ENCODE measurements at regions not wholly inside any gene's neighbourhood (a gene's known extent, or its start where the extent isn't known, plus 50 kb on each side); places are given as distances from the start of the nearest gene placed in this dataset.

GRCh38 chr10:118531105-118531852 lies 64.2 kb downstream of the PRLHR start:
- BruUV-seq (replicated peaks): no TSS peak
- intact Hi-C loops (cut with micrococcal nuclease; ENCODE audit: unreplicated experiment) (no loop called here), in situ Hi-C loops (cut with HindIII; ENCODE audit: extremely low pct_ligation_motif_present, low pct_unique_long_range_greater_than_20kb) (no loop called here)
- no peak for ATAC-seq
- H3K4me1 ChIP-seq (ENCODE audit: insufficient read depth, low read length): no peaks in the 10 kb centered on the region
- H3K9me3 ChIP-seq (ENCODE audit: low read length): no peaks in the 10 kb centered on the region
- no peaks in the 10 kb centered on the region for H3K79me2 ChIP-seq (ENCODE audit: insufficient read depth, low read length)
- 10% methylated on average over 11 of the region's 12 CpGs for WGBS (ENCODE audit: low lambda C conversion rate)
- CTCF ChIA-PET (ENCODE audit: low intra/inter-chr PET ratio, low total read pairs): no interaction called here
- no peak overlapping the region for H3K27ac ChIP-seq (ENCODE audit: extremely low read length, insufficient read depth, low read length)
- no peak overlapping the region for H3K9ac ChIP-seq (ENCODE audit: insufficient read depth, low read depth, low read length)
- H3K27me3 ChIP-seq (ENCODE audit: control insufficient read depth in 1 of 2, insufficient read depth in 2 of 2, low read length in 2 of 2): peaks cover 0 to 1% of the 10 kb centered on the region in 2 experiments; a peak in 2 of 5 replicates
- POLR2A ChIA-PET: no interaction called here
- H4K20me1 ChIP-seq (ENCODE audit: insufficient read depth, low read length): no peaks in the 10 kb centered on the region
- TF ChIP-seq SMAD3 (CRISPR knock-in tag; IDR thresholded peaks at IDR 0.05): no peak
- no peak for TF ChIP-seq PHF5A (CRISPR knock-in tag; IDR thresholded peaks at IDR 0.05; ENCODE audit: low read depth, unreplicated experiment)
- no peak for TF ChIP-seq TFAP4 (IDR thresholded peaks at IDR 0.05; ENCODE audit: borderline replicate concordance, low read depth)
- no peak for TF ChIP-seq ZNF709 (CRISPR knock-in tag; IDR thresholded peaks at IDR 0.05)
- TF ChIP-seq ZNF333 (CRISPR knock-in tag; IDR thresholded peaks at IDR 0.05; ENCODE audit: borderline replicate concordance): no peak
- TF ChIP-seq CREB1 (IDR thresholded peaks at IDR 0.05): peak; percentile 90
- TF ChIP-seq CREB1 (CRISPR knock-in tag; IDR thresholded peaks at IDR 0.05): no peak
- TF ChIP-seq ZNF530 (CRISPR knock-in tag; IDR thresholded peaks at IDR 0.05; ENCODE audit: low read depth): no peak
- no peak for TF ChIP-seq MTA1 (CRISPR knock-in tag; IDR thresholded peaks at IDR 0.05; ENCODE audit: borderline replicate concordance)
- peak; percentile 96 for TF ChIP-seq ATF7 (IDR thresholded peaks at IDR 0.05)
- no peak for TF ChIP-seq ATF7 (CRISPR knock-in tag; IDR thresholded peaks at IDR 0.05)
- H3K4me3 ChIP-seq (replicated peaks in 1 of 3; ENCODE audit: insufficient read depth in 1 of 3, low read depth in 2 of 3, low read length in 3 of 3): no peak overlapping the region
- DNase-seq (ENCODE audit: low spot score): no peak
- no peak for FAIRE-seq
- H2AFZ ChIP-seq (ENCODE audit: low read length): no peak overlapping the region
- H3K4me2 ChIP-seq (ENCODE audit: low read depth, low read length): no peak overlapping the region
- H3K36me3 ChIP-seq (replicated peaks in 1 of 2; ENCODE audit: control insufficient read depth in 1 of 2, insufficient read depth in 2 of 2, low read length in 2 of 2): no peaks in the 10 kb centered on the region
